Endothelial cell of umbilical vein (primary cell): ENCODE measurements at regions not wholly inside any gene's neighbourhood (a gene's known extent, or its start where the extent isn't known, plus 50 kb on each side); places are given as distances from the start of the nearest gene placed in this dataset.

Experiments used
- BruUV-seq: library from RNA; stranded (reverse); fragments of 400-500 nt; replicated peaks from 2 replicates; lab custom pipeline; 2021; lab: Mats Ljungman, UMichigan
- CTCF ChIA-PET: fragments of 300-600, 350-600 bp; sonication (Branson Sonifier 250); formaldehyde crosslinking; loops from one replicate; lab custom pipeline; 2021; ENCODE audit warnings: antibody characterized with exemption, inconsistent platforms; lab: Charles Lee
- POLR2A ChIA-PET: fragments of 300-600, 350-600 bp; sonication (Branson Sonifier 250); formaldehyde crosslinking; loops from one replicate; lab custom pipeline; 2021; ENCODE audit warnings: antibody characterized with exemption, inconsistent platforms; lab: Charles Lee
- DNase-seq: peaks from one replicate; pipeline ENCODE4 v3.0.0-alpha.2; 2011; ENCODE audit warnings: low read depth, low spot score
- FAIRE-seq: peaks from 2 replicates; lab custom pipeline; 2011; peaks lifted over from hg19 to GRCh38; lab: Jason Lieb, UNC
- H2AFZ ChIP-seq: 2 replicates; pipeline ENCODE4 v1.6.0; 2012; ENCODE audit warnings: low read depth, low read length, control low read depth, inconsistent platforms
- H3K27ac ChIP-seq: 2 replicates; pipeline ENCODE4 v1.5.1; 2011; ENCODE audit warnings: low read depth, mild to moderate bottlenecking, control low read depth, low read length, moderate library complexity; ENCODE audit not compliant: insufficient read depth
- H3K27me3 ChIP-seq, 2 experiments: 2 replicates each; pipeline versions ENCODE4 v1.6.0 to v1.6.1; 2011; ENCODE audit warnings: low read length in 2 of 2, mixed read lengths in 1 of 2; ENCODE audit not compliant: control insufficient read depth in 2 of 2, insufficient read depth in 2 of 2
- H3K36me3 ChIP-seq, 2 experiments: 2 replicates in 1 of 2; 3 replicates in 1 of 2; pipeline ENCODE4 v1.5.1; 2011; ENCODE audit warnings: low read length in 2 of 2, mild to moderate bottlenecking in 1 of 2, moderate library complexity in 1 of 2; ENCODE audit not compliant: control insufficient read depth in 2 of 2, insufficient read depth in 2 of 2; ENCODE audit errors: extremely low read depth in 1 of 2
- H3K4me1 ChIP-seq: 3 replicates; pipeline ENCODE4 v1.5.1; 2011; ENCODE audit warnings: mild to moderate bottlenecking, low read length; ENCODE audit not compliant: control insufficient read depth, insufficient read depth; ENCODE audit errors: extremely low read depth
- H3K4me2 ChIP-seq: 2 replicates; pipeline ENCODE4 v1.6.1; 2011; ENCODE audit warnings: low read length, control low read depth, mixed read lengths; ENCODE audit not compliant: insufficient read depth
- H3K4me3 ChIP-seq, 3 experiments: fragments of 200-600 bp in 1 of 3; sonication (generic), shearing (Covaris generic) in 1 of 3; replicated peaks in 1 of 3; 2 replicates each; pipeline ENCODE4 v1.5.1; 2011 to 2016; ENCODE audit warnings: control low read depth in 3 of 3, low read length in 3 of 3, mild to moderate bottlenecking in 2 of 3, inconsistent platforms in 1 of 3, low read depth in 1 of 3, moderate library complexity in 1 of 3; ENCODE audit not compliant: insufficient read depth in 1 of 3
- H3K79me2 ChIP-seq: 2 replicates; pipeline ENCODE4 v1.6.0; 2012; ENCODE audit warnings: low read length, inconsistent platforms; ENCODE audit not compliant: control insufficient read depth, insufficient read depth
- H3K9ac ChIP-seq: replicated peaks from 2 replicates; pipeline ENCODE3; 2011; ENCODE audit warnings: low read length, control low read depth; ENCODE audit not compliant: insufficient read depth; ENCODE audit errors: extremely low read depth
- H3K9me1 ChIP-seq: replicated peaks from 3 replicates; pipeline ENCODE4 v1.6.0; 2011; ENCODE audit warnings: mild to moderate bottlenecking, low read length; ENCODE audit not compliant: control insufficient read depth, insufficient read depth; ENCODE audit errors: extremely low read depth
- H3K9me3 ChIP-seq: replicated peaks from 2 replicates; pipeline ENCODE4 v1.5.1; 2012; ENCODE audit warnings: low read length, inconsistent platforms; ENCODE audit not compliant: control insufficient read depth, insufficient read depth
- H4K20me1 ChIP-seq: replicated peaks from 2 replicates; pipeline ENCODE3; 2011; ENCODE audit warnings: mild to moderate bottlenecking, low read length; ENCODE audit not compliant: control insufficient read depth, insufficient read depth; ENCODE audit errors: extremely low read depth
- EZH2 ChIP-seq: IDR thresholded peaks from 2 replicates; pipeline ENCODE4 v1.6.1; 2012; ENCODE audit warnings: borderline replicate concordance, low read depth, mild to moderate bottlenecking, moderate library complexity, low read length, inconsistent platforms; ENCODE audit not compliant: severe bottlenecking
- FOS ChIP-seq: IDR thresholded peaks from 2 replicates; pipeline ENCODE4 v1.6.1; 2011; ENCODE audit warnings: mild to moderate bottlenecking, low read length, moderate library complexity, borderline replicate concordance; ENCODE audit not compliant: insufficient read depth
- GATA2 ChIP-seq: IDR thresholded peaks from 2 replicates; pipeline ENCODE4 v1.7.0; 2011; ENCODE audit warnings: low read depth, mild to moderate bottlenecking, moderate library complexity, mixed read lengths, low read length; ENCODE audit not compliant: insufficient read length, insufficient read depth
- JUN ChIP-seq: IDR thresholded peaks from 2 replicates; pipeline ENCODE4 v1.6.1; 2011; ENCODE audit warnings: borderline replicate concordance, low read depth; ENCODE audit not compliant: insufficient read length, insufficient read depth
- MYC ChIP-seq: IDR thresholded peaks from one replicate; pipeline ENCODE4 v1.6.1; 2011; ENCODE audit warnings: mild to moderate bottlenecking, low read depth, low read length
- POLR2A ChIP-seq: IDR thresholded peaks from 2 replicates; pipeline ENCODE4 v1.6.1; 2012; ENCODE audit warnings: low read depth, mild to moderate bottlenecking, control low read depth, low read length
- POLR2AphosphoS5 ChIP-seq: IDR thresholded peaks from 2 replicates; pipeline ENCODE4 v1.6.1; 2012; ENCODE audit warnings: low read depth, mild to moderate bottlenecking, control low read depth, low read length, moderate library complexity; ENCODE audit not compliant: insufficient read depth
- dilution Hi-C: fragments of 300-500 bp; cut with MboI; formaldehyde crosslinking; loops from one replicate; pipeline ENCODE4 v1.15.0; 2019; ENCODE audit warnings: low sequenced_read_pairs; ENCODE audit not compliant: extremely low pct_ligation_motif_present
- intact Hi-C: fragments of 100-400 bp; cut with micrococcal nuclease; formaldehyde crosslinking; loops from one replicate; pipeline ENCODE4 v1.10.0; 2022
- TF ChIP-seq, protein P1 (sequence below): IDR thresholded peaks from 2 replicates; pipeline ENCODE4 v1.6.1; 2011; ENCODE audit not compliant: insufficient read depth, insufficient read length
- TF ChIP-seq, protein P2 (sequence below), 2 donors: IDR thresholded peaks; 1 replicate in 1 of 2; 2 replicates in 1 of 2; pipeline ENCODE4 v1.5.1; 2011; ENCODE audit warnings: low read length in 2 of 2, mild to moderate bottlenecking in 2 of 2, moderate library complexity in 2 of 2, control low read depth in 1 of 2, inconsistent platforms in 1 of 2, low read depth in 1 of 2; ENCODE audit not compliant: insufficient read depth in 1 of 2; ENCODE audit errors: extremely low read depth in 1 of 2

GRCh38 chr20:48311956-48312355 is 515.8 kb downstream of the PREX1 start:
- Histone ChIP-seq H4K20me1 (no peaks in the 10 kb centered on the region), H2AFZ (no peak overlapping the region), H3K79me2 (no peaks in the 10 kb centered on the region), H3K27ac (no peak overlapping the region), H3K4me3 (no peak overlapping the region), H3K36me3 (no peaks in the 10 kb centered on the region), H3K27me3 (peaks cover 2 to 3% of the 10 kb centered on the region in 2 experiments), H3K9me3 (no peaks in the 10 kb centered on the region), H3K4me2 (no peak overlapping the region), H3K4me1 (no peaks in the 10 kb centered on the region), H3K9ac (no peak overlapping the region), H3K9me1 (no peaks in the 10 kb centered on the region)
- dilution Hi-C loops = no loop called here
- no peak for FAIRE-seq
- TF ChIP-seq POLR2A = no peak
- TF ChIP-seq FOS = no peak
- TF ChIP-seq, protein P1, sequence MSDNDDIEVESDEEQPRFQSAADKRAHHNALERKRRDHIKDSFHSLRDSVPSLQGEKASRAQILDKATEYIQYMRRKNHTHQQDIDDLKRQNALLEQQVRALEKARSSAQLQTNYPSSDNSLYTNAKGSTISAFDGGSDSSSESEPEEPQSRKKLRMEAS = no peak
- CTCF ChIA-PET = no interaction called here
- POLR2A ChIA-PET = no interaction called here
- BruUV-seq = no TSS peak
- intact Hi-C loops = no loop called here
- DNase-seq = no peak

DNA sequence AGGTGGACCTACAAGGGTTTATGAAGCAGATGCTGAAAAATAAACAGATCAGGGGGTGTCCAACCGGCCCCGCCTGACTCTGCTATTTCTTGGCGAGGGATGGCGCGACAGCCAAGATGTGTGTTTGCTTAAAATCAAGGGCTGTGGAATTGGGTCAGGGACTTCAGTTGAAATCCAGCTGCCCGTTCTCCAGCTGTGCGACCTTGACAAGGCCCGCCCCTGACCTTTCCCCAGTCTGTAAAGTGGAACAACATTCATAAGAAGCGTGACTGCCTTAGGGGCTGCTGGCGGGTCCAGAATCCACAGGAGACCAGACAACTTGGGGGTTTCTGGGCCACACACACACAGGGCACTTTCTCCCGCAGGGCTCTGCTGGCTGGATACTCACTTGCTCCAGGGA is 517.5 kb downstream of the PREX1 start:
- DNase-seq (no peak), FAIRE-seq (no peak)
- dilution Hi-C loops (no loop called here), intact Hi-C loops (no loop called here)
- CTCF ChIA-PET = no interaction called here
- no peaks in the 10 kb centered on the region for H3K79me2 ChIP-seq
- BruUV-seq = no TSS peak
- H3K36me3 ChIP-seq = no peaks in the 10 kb centered on the region
- no peak overlapping the region for H2AFZ ChIP-seq
- no peaks in the 10 kb centered on the region for H3K9me1 ChIP-seq
- H3K9ac ChIP-seq = no peak overlapping the region
- no peaks in the 10 kb centered on the region for H3K4me1 ChIP-seq
- H3K9me3 ChIP-seq = no peaks in the 10 kb centered on the region
- no peak overlapping the region for H3K27ac ChIP-seq
- POLR2A ChIA-PET = no interaction called here
- TF ChIP-seq, protein P1 = no peak
- no peak for TF ChIP-seq MYC
- no peak for TF ChIP-seq GATA2
- TF ChIP-seq, protein P2, sequence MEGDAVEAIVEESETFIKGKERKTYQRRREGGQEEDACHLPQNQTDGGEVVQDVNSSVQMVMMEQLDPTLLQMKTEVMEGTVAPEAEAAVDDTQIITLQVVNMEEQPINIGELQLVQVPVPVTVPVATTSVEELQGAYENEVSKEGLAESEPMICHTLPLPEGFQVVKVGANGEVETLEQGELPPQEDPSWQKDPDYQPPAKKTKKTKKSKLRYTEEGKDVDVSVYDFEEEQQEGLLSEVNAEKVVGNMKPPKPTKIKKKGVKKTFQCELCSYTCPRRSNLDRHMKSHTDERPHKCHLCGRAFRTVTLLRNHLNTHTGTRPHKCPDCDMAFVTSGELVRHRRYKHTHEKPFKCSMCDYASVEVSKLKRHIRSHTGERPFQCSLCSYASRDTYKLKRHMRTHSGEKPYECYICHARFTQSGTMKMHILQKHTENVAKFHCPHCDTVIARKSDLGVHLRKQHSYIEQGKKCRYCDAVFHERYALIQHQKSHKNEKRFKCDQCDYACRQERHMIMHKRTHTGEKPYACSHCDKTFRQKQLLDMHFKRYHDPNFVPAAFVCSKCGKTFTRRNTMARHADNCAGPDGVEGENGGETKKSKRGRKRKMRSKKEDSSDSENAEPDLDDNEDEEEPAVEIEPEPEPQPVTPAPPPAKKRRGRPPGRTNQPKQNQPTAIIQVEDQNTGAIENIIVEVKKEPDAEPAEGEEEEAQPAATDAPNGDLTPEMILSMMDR (IDR thresholded peaks at IDR 0.05; ENCODE audit: extremely low read depth in 1 of 2, insufficient read depth in 1 of 2, low read depth in 1 of 2, low read length in 2 of 2) = no peak
- no peak for TF ChIP-seq JUN
- TF ChIP-seq POLR2AphosphoS5 = no peak
- no peak for TF ChIP-seq POLR2A
- no peak for TF ChIP-seq EZH2
- TF ChIP-seq FOS = no peak
- H3K27me3 ChIP-seq = peaks cover 6 to 8% of the 10 kb centered on the region in 2 experiments
- H4K20me1 ChIP-seq = no peaks in the 10 kb centered on the region
- H3K4me2 ChIP-seq = no peak overlapping the region
- H3K4me3 ChIP-seq = no peak overlapping the region
